HG02642 (cell line): ENCODE measurements at regions not wholly inside any gene's neighbourhood (a gene's known extent, or its start where the extent isn't known, plus 50 kb on each side); places are given as distances from the start of the nearest gene placed in this dataset.
"Not testable (repeated sequence)": the region's sequence is repeated elsewhere in the genome, so short reads cannot be mapped to it uniquely, and the experiment has no call there.

Experiments used
- ATAC-seq: cut with Tn5 transposase; IDR thresholded peaks from one replicate; pipeline ENCODE4 v1.9.1; 2021; ENCODE audit warnings: mild to moderate bottlenecking; ENCODE audit not compliant: unreplicated experiment, poor library complexity

DNA sequence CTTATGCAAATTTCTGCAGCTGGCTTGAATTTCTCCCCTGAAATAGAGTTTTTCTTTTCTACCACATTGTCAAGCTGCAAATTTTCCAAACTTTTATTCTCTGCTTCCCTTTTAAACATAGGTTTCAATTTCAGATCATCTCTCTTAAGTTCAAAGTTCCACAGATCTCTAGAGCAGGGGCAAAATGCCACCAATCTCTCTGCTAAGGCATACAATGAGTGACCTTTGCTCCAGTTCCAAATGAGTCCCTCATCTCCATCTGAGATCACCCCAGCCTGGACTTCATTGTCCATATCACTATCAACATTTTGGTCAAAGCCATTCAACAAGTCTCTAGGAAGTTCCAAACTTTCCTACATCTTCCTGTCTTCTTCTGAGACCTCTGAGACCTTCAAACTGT lies 62.3 kb upstream of the DCLK2 start:
- not testable (repeated sequence) for ATAC-seq

DNA sequence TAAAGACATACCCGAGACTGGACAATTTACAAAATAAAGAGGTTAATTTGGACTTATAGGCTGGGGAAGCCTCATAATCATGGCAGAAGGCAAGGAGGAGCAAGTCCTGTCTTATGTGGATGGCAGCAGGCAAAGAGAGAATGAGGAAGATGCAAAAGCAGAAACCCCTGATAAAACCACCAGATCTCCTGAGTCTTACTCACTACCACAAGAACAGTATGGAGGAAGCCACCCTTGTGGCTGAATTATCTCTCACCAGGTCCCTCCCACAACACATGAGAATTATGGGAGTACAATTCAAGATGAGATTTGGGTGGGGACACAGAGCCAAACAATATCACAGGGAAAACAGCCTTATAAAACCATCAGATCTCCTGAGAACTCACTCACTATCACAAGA lies 61.6 kb upstream of the DCLK2 start:
- ATAC-seq = not testable (repeated sequence)

DNA sequence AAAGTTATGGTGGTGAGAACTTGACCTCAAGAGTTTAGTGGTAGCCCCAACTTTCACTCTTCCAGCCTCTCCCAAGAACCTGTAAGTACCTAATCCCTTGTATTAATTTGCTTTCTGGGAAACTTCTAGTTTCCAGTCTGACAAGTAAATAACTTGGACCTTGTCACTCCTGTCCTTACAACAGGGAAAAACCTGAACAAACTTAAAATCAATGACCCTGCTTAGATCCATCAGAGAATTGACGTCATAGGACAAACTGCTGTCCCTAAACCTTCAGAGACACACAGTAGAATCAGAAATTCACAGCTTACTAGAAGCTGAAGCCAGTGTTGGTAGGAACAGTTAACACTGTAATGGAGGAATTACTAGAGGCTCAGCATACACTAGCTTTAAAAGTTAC lies 60.0 kb upstream of the DCLK2 start:
- ATAC-seq = no peak

DNA sequence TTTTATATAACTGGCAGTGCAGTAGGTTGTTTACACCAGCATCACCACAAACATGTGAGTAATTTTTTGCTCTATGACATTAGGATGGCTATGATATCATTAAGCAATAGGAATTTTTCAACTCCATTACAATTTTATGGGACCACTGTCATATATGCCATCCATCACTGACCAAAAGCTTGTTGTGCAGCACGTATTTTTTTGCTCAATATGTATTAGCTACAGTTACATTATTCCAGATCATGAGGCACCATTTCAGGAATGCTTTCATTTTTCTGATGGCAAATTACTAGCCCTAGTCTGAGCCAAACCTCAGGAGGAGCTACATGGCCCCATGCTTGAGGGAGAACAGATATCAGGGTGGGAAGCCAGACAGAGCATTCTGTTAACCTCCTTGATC lies 56.8 kb upstream of the DCLK2 start:
- no peak for ATAC-seq

DNA sequence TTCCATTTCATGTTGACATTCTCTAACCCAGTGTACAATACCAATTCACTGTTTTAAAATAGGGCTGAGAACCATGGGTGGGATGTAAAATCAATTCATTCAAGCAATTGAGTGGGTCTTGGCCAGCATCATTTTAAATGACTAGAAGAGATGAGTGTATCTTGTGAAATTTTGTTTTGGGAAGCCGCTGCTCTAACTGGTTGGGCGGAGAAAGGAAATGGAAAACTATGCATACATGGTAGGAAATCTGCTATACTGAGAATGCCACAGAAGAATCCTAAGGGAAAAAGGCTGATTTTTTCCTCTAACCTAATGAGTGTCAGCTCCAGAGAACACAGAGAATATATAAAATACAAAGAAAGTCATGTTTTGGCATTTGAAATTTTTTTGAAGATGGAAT lies 54.8 kb upstream of the DCLK2 start:
- no peak for ATAC-seq

DNA sequence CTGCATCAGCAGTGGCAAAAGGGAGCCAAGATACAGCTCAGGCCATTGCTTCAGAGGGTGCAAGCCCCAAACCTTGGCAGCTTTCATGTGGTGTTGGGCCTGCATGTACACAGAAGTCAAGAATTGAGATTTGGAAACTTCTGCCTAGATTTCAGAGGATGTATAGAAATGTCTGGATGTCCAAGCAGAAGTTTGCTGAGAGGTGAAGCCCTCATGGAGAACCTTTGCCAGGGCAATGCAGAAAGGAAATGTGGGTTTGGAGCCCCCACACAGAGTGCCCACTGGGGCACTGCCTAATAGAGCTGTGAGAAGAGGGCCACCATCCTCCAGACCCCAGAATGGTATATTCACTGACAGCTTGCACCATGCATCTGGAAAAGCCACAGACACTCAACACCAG lies 51.3 kb upstream of the DCLK2 start:
- not testable (repeated sequence) for ATAC-seq
